Fibroblast of lung (primary cell): ENCODE measurements at regions not wholly inside any gene's neighbourhood (a gene's known extent, or its start where the extent isn't known, plus 50 kb on each side); places are given as distances from the start of the nearest gene placed in this dataset.

Experiments
- CTCF ChIP-seq, 2 donors: IDR thresholded peaks in 1 of 2; conservative IDR thresholded peaks in 1 of 2; 1 replicate in 1 of 2; 2 replicates in 1 of 2; pipeline ENCODE4 v1.5.1; 2011 to 2012; ENCODE audit warnings: low read length in 2 of 2, control low read depth in 1 of 2, inconsistent platforms in 1 of 2, low read depth in 1 of 2, mild to moderate bottlenecking in 1 of 2
- EZH2 ChIP-seq: IDR thresholded peaks from 2 replicates; pipeline ENCODE4 v1.5.1; 2012; ENCODE audit warnings: low read length, control low read depth, mild to moderate bottlenecking; ENCODE audit errors: missing control alignments

- TF ChIP-seq CTCF (conservative IDR thresholded peaks at IDR 0.05 in 1 of 2, IDR thresholded peaks at IDR 0.05 in 1 of 2; ENCODE audit: low read depth in 1 of 2, low read length in 2 of 2) = no peak
- no peak for TF ChIP-seq EZH2
These were observed 367.2 kb downstream of the OSTF1 start for GRCh38 chr9:75455444-75455921.
